HL-60 (cell line): ENCODE measurements at regions not wholly inside any gene's neighbourhood (a gene's known extent, or its start where the extent isn't known, plus 50 kb on each side); places are given as distances from the start of the nearest gene placed in this dataset.

Experiments
- GABPA ChIP-seq: IDR thresholded peaks from 2 replicates; pipeline ENCODE4 v1.6.1; 2012; ENCODE audit warnings: low read depth
- POLR2AphosphoS5 ChIP-seq: IDR thresholded peaks from 2 replicates; pipeline ENCODE4 v1.6.1; 2012; ENCODE audit warnings: low read depth
- SPI1 ChIP-seq: IDR thresholded peaks from 2 replicates; pipeline ENCODE4 v1.6.1; 2012; ENCODE audit warnings: low read depth, mild to moderate bottlenecking, borderline replicate concordance
- TF ChIP-seq, protein P1 (sequence below): IDR thresholded peaks from one replicate; pipeline ENCODE4 v1.5.1; 2011; ENCODE audit warnings: low read length, control low read depth, inconsistent platforms; ENCODE audit not compliant: insufficient read depth
- TF ChIP-seq, protein P2 (sequence below): IDR thresholded peaks from 2 replicates; pipeline ENCODE4 v1.6.1; 2012; ENCODE audit warnings: low read depth; ENCODE audit not compliant: insufficient replicate concordance

DNA sequence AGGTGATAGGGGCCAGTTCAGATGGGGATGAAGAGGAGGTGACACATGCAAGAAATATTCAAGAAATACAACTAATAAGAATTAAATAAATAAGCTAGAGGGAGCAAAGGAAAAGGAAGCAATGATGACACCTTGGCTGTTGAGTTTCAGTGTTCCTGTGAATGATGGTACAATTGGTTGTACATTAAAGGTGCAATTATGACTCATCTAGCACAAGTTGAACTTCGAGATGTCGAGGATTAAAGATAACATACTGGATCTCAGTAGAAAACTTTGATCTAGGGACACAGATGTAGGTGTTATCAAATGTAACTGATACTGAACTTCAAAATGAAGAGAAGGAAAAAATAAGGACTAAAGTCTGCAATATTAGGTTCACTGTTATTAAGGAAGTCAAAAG lies 760.6 kb upstream of the CHAC2 start:
- TF ChIP-seq, protein P1, sequence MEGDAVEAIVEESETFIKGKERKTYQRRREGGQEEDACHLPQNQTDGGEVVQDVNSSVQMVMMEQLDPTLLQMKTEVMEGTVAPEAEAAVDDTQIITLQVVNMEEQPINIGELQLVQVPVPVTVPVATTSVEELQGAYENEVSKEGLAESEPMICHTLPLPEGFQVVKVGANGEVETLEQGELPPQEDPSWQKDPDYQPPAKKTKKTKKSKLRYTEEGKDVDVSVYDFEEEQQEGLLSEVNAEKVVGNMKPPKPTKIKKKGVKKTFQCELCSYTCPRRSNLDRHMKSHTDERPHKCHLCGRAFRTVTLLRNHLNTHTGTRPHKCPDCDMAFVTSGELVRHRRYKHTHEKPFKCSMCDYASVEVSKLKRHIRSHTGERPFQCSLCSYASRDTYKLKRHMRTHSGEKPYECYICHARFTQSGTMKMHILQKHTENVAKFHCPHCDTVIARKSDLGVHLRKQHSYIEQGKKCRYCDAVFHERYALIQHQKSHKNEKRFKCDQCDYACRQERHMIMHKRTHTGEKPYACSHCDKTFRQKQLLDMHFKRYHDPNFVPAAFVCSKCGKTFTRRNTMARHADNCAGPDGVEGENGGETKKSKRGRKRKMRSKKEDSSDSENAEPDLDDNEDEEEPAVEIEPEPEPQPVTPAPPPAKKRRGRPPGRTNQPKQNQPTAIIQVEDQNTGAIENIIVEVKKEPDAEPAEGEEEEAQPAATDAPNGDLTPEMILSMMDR: no peak
- TF ChIP-seq POLR2AphosphoS5 (no peak), GABPA (no peak), SPI1 (no peak)
- TF ChIP-seq, protein P2, sequence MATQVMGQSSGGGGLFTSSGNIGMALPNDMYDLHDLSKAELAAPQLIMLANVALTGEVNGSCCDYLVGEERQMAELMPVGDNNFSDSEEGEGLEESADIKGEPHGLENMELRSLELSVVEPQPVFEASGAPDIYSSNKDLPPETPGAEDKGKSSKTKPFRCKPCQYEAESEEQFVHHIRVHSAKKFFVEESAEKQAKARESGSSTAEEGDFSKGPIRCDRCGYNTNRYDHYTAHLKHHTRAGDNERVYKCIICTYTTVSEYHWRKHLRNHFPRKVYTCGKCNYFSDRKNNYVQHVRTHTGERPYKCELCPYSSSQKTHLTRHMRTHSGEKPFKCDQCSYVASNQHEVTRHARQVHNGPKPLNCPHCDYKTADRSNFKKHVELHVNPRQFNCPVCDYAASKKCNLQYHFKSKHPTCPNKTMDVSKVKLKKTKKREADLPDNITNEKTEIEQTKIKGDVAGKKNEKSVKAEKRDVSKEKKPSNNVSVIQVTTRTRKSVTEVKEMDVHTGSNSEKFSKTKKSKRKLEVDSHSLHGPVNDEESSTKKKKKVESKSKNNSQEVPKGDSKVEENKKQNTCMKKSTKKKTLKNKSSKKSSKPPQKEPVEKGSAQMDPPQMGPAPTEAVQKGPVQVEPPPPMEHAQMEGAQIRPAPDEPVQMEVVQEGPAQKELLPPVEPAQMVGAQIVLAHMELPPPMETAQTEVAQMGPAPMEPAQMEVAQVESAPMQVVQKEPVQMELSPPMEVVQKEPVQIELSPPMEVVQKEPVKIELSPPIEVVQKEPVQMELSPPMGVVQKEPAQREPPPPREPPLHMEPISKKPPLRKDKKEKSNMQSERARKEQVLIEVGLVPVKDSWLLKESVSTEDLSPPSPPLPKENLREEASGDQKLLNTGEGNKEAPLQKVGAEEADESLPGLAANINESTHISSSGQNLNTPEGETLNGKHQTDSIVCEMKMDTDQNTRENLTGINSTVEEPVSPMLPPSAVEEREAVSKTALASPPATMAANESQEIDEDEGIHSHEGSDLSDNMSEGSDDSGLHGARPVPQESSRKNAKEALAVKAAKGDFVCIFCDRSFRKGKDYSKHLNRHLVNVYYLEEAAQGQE: no peak
